OCI-LY1 (cell line): ENCODE measurements at regions not wholly inside any gene's neighbourhood (a gene's known extent, or its start where the extent isn't known, plus 50 kb on each side); places are given as distances from the start of the nearest gene placed in this dataset.

Experiments used
- H2AFZ ChIP-seq: fragments of 200-600 bp; sonication (generic), shearing (Covaris generic); 2 replicates; pipeline ENCODE4 v1.6.0; 2014; ENCODE audit warnings: antibody characterized with exemption, mild to moderate bottlenecking, low read length
- H3F3A ChIP-seq: fragments of 200-600 bp; sonication (generic), shearing (Covaris generic); 2 replicates; pipeline ENCODE4 v1.6.0; 2014; ENCODE audit warnings: mild to moderate bottlenecking, antibody characterized with exemption, low read length, moderate library complexity; ENCODE audit not compliant: insufficient read depth
- H3K27ac ChIP-seq: fragments of 200-600 bp; sonication (generic); 2 replicates; pipeline ENCODE4 v1.5.1; 2014; ENCODE audit warnings: low read length, mixed run types, mild to moderate bottlenecking, low read depth; ENCODE audit not compliant: poor library complexity, severe bottlenecking
- H3K27me3 ChIP-seq: fragments of 200-600 bp; sonication (generic); 2 replicates; pipeline ENCODE4 v1.6.0; 2014; ENCODE audit warnings: antibody characterized with exemption, mild to moderate bottlenecking, low read length, moderate library complexity; ENCODE audit not compliant: insufficient read depth
- H3K36me3 ChIP-seq: fragments of 200-600 bp; sonication (generic); 2 replicates; pipeline ENCODE4 v1.6.1; 2014; ENCODE audit warnings: mild to moderate bottlenecking, antibody characterized with exemption, low read length, moderate library complexity, mixed read lengths; ENCODE audit not compliant: insufficient read depth
- H3K4me1 ChIP-seq: fragments of 200-600 bp; sonication (generic); 2 replicates; pipeline ENCODE4 v1.5.1; 2014; ENCODE audit warnings: mild to moderate bottlenecking, low read length, moderate library complexity; ENCODE audit not compliant: insufficient read depth, severe bottlenecking
- H3K4me2 ChIP-seq: fragments of 200-600 bp; sonication (generic), shearing (Covaris generic); 2 replicates; pipeline ENCODE4 v1.6.1; 2014; ENCODE audit warnings: low read length
- H3K4me3 ChIP-seq: fragments of 200-600 bp; sonication (generic); 2 replicates; pipeline ENCODE4 v1.5.1; 2014; ENCODE audit warnings: low read length, low read depth, mild to moderate bottlenecking, mixed read lengths; ENCODE audit not compliant: poor library complexity, severe bottlenecking
- H3K79me2 ChIP-seq: fragments of 200-600 bp; shearing (Covaris generic); 2 replicates; pipeline ENCODE4 v1.6.1; 2016; ENCODE audit warnings: mixed run types, low read length, mixed read lengths; ENCODE audit not compliant: insufficient read depth
- H3K9ac ChIP-seq: fragments of 200-600 bp; sonication (generic), shearing (Covaris generic); 2 replicates; pipeline ENCODE4 v1.6.1; 2014; ENCODE audit warnings: mild to moderate bottlenecking, low read length, mixed read lengths
- H3K9me2 ChIP-seq: fragments of 200-600 bp; sonication (generic), shearing (Covaris generic); 2 replicates; pipeline ENCODE4 v1.6.1; 2014; ENCODE audit warnings: low read depth, mild to moderate bottlenecking, low read length, mixed read lengths
- H3K9me3 ChIP-seq: fragments of 200-600 bp; shearing (Covaris generic); 2 replicates; pipeline ENCODE4 v1.6.1; 2014; ENCODE audit warnings: low read length, mixed read lengths
- H4K20me1 ChIP-seq: fragments of 200-600 bp; sonication (generic), shearing (Covaris generic); 2 replicates; pipeline ENCODE4 v1.6.0; 2016; ENCODE audit warnings: mild to moderate bottlenecking, low read length; ENCODE audit not compliant: insufficient read depth
- CTCF ChIP-seq: fragments of 200-600 bp; sonication (generic), shearing (Covaris generic); IDR thresholded peaks from 2 replicates; pipeline ENCODE4 v1.5.1; 2017; ENCODE audit warnings: mild to moderate bottlenecking, antibody characterized with exemption, low read length, moderate library complexity, mixed read lengths
- EZH2 ChIP-seq: fragments of 200-600 bp; sonication (generic), shearing (Covaris generic); IDR thresholded peaks from 2 replicates; pipeline ENCODE4 v1.8.0; 2017; ENCODE audit warnings: borderline replicate concordance, mixed run types, mild to moderate bottlenecking, antibody characterized with exemption, low read length, moderate library complexity, mixed read lengths

GRCh38 chr2:180707884-180708205 lies 272.6 kb upstream of the UBE2E3 start:
- Histone ChIP-seq H3K36me3 (no peaks in the 10 kb centered on the region), H3K9me2 (no peaks in the 10 kb centered on the region), H2AFZ (no peak overlapping the region), H3K4me3 (no peak overlapping the region), H3F3A (no peaks in the 10 kb centered on the region), H3K27me3 (no peaks in the 10 kb centered on the region), H3K79me2 (no peaks in the 10 kb centered on the region), H3K4me1 (no peaks in the 10 kb centered on the region), H3K27ac (no peak overlapping the region), H3K4me2 (no peak overlapping the region), H3K9ac (no peak overlapping the region), H3K9me3 (no peaks in the 10 kb centered on the region), H4K20me1 (no peaks in the 10 kb centered on the region)
- TF ChIP-seq EZH2: no peak
- no peak for TF ChIP-seq CTCF

- Histone ChIP-seq H3K27ac (no peak overlapping the region), H2AFZ (no peak overlapping the region), H3F3A (no peaks in the 10 kb centered on the region), H3K36me3 (no peaks in the 10 kb centered on the region), H3K9me3 (no peaks in the 10 kb centered on the region), H3K79me2 (no peaks in the 10 kb centered on the region), H3K4me3 (no peak overlapping the region), H3K4me2 (no peak overlapping the region), H3K4me1 (no peaks in the 10 kb centered on the region), H3K9ac (no peak overlapping the region), H4K20me1 (no peaks in the 10 kb centered on the region), H3K9me2 (no peaks in the 10 kb centered on the region), H3K27me3 (no peaks in the 10 kb centered on the region)
- TF ChIP-seq EZH2 (no peak), CTCF (no peak)
Observed at GRCh38 chr2:180707175-180707883, 273.1 kb upstream of the UBE2E3 start.

- H3K27ac ChIP-seq: no peak overlapping the region
- H4K20me1 ChIP-seq: no peaks in the 10 kb centered on the region
- no peak overlapping the region for H2AFZ ChIP-seq
- TF ChIP-seq EZH2: no peak
- TF ChIP-seq CTCF: no peak
- no peaks in the 10 kb centered on the region for H3K27me3 ChIP-seq
- no peaks in the 10 kb centered on the region for H3K36me3 ChIP-seq
- no peaks in the 10 kb centered on the region for H3K9me3 ChIP-seq
- no peak overlapping the region for H3K9ac ChIP-seq
- H3K4me3 ChIP-seq: no peak overlapping the region
- no peaks in the 10 kb centered on the region for H3F3A ChIP-seq
- no peaks in the 10 kb centered on the region for H3K4me1 ChIP-seq
- no peaks in the 10 kb centered on the region for H3K9me2 ChIP-seq
- H3K79me2 ChIP-seq: no peaks in the 10 kb centered on the region
- H3K4me2 ChIP-seq: no peak overlapping the region
Observed at GRCh38 chr2:180706694-180707093, 273.7 kb upstream of the UBE2E3 start.
